ENCODE measurements at regions not wholly inside any gene's neighbourhood (a gene's known extent, or its start where the extent isn't known, plus 50 kb on each side); places are given as distances from the start of the nearest gene placed in this dataset.
A peak's percentile ranks its signal among the peaks of the same experiment; 100 is the strongest.

DNA sequence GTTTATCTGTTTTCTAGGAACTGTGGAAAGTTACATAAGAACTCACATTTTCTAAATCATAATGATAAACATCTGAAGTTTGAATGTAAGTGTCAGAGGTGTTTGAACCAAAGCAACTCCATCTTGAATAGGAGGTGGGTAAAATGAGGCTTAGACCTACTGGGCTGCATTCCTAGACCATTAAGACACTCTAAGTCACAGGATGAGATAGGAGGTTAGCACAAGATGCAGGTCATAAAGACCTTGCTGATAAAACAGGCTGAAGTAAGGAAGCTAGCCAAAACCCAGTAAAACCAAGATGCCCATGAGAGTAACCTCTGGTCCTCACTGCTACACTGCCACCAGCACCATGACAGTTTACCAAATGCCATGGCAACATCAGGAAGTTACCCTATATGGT, 297.7 kb upstream of the POU5F2 start:
- Histone ChIP-seq H3K9me3 (no peaks in the 10 kb centered on the region), H3K36me3 (peaks cover 6% of the 10 kb centered on the region), H3K27me3 (no peaks in the 10 kb centered on the region), H3K4me1 (no peaks in the 10 kb centered on the region), H3K4me3 (no peak overlapping the region), H3K27ac (no peak overlapping the region)
- intact Hi-C loops (cut with DNase I): no loop called here
- DNase-seq (no peak), ATAC-seq (no peak)
- no peak for TF ChIP-seq CTCF (IDR thresholded peaks at IDR 0.05)

DNA sequence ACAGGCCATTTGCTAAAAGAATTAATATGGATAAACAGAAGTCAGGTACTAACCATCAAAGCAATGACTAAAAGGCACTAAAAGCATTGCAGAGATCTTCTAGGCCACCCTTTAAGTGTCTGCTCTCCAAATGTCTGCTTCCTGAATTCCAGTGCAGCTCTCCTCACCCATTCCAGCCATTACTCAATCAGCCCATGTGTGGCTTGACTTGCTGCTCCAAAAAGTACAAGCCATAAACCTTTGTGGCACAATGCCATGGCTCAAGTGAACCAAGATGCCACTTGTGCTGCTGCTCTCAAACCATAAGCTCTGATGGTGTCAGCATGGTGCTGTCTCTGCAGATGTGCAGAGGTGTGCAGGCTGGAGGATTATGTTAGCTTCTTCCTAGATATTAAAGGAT, 290.2 kb upstream of the POU5F2 start:
- intact Hi-C loops (cut with DNase I): no loop called here
- TF ChIP-seq CTCF (IDR thresholded peaks at IDR 0.05): no peak
- H3K27ac ChIP-seq: no peak overlapping the region
- H3K4me3 ChIP-seq: no peak overlapping the region
- ATAC-seq: peak; percentile 81
- DNase-seq: no peak
- no peaks in the 10 kb centered on the region for H3K4me1 ChIP-seq
- H3K9me3 ChIP-seq: no peaks in the 10 kb centered on the region
- H3K36me3 ChIP-seq: peaks cover 3% of the 10 kb centered on the region
- H3K27me3 ChIP-seq: no peaks in the 10 kb centered on the region

DNA sequence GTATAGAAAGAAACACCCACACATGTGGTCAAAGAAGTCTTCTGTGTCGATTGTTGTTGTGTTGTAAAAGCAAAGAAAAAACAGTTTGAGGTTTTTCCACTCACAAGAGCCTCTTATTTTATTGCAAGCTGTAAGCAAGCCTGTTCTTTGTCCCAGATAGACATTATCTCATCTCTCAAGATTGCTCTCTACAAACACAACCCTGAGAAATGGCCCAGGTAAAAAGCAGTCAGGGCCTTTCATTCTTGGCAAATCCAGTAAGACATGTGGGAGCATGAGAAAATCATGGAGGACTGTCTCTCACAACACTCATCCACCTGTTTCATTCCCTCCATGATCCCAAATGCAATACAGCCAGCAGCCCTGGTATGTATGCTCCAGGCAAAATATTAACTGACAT, 286.6 kb upstream of the POU5F2 start:
- intact Hi-C loops (cut with DNase I): no loop called here
- no peaks in the 10 kb centered on the region for H3K27me3 ChIP-seq
- H3K27ac ChIP-seq: no peak overlapping the region
- no peak overlapping the region for H3K4me3 ChIP-seq
- no peaks in the 10 kb centered on the region for H3K9me3 ChIP-seq
- no peak for TF ChIP-seq CTCF (IDR thresholded peaks at IDR 0.05)
- H3K4me1 ChIP-seq: no peaks in the 10 kb centered on the region
- ATAC-seq (no peak), DNase-seq (no peak)
- H3K36me3 ChIP-seq: no peaks in the 10 kb centered on the region

- no peaks in the 10 kb centered on the region for H3K9me3 ChIP-seq
- DNase-seq: no peak
- no peak for ATAC-seq
- TF ChIP-seq CTCF (IDR thresholded peaks at IDR 0.05): no peak
- intact Hi-C loops (cut with DNase I): no loop called here
- H3K4me1 ChIP-seq: no peaks in the 10 kb centered on the region
- H3K4me3 ChIP-seq: no peak overlapping the region
- H3K36me3 ChIP-seq: no peaks in the 10 kb centered on the region
- no peak overlapping the region for H3K27ac ChIP-seq
- H3K27me3 ChIP-seq: no peaks in the 10 kb centered on the region
Observed at GRCh38 chr5:94027145-94027544, 285.7 kb upstream of the POU5F2 start.

DNA sequence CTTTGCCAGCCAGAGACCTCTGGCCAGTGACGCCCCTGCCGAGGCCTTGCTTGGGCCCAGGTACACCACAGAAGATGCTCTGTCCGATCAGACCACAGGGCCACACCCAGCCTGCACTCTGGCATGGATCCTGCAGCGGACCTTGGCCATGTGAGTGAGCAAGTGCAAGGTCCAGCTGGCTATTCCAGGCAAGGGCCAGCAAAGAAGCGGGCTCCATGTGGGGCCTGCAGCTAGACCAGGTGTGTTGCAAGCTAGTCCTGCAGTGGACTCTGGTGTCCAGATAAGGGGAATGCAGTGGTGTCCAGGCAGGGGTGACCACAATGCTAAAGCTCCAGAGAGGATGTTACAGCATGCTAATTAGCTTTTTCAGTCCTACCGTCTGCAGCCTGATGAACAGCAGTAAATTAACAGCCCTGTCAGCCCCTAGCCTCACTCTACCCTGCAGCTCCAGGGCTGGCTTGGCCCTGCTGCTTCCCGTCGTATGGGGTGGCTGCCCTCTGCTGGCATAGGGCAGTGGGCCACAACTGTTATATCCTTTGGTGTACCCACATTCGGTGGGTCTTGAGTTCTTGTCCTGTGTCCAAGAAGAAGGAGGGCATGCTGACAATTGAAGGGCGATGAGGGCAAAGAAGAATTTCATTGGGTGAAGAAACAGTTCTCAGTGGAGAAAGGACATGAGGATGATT, 284.5 kb upstream of the POU5F2 start:
- Histone ChIP-seq H3K4me1 (no peaks in the 10 kb centered on the region), H3K4me3 (no peak overlapping the region), H3K27ac (no peak overlapping the region), H3K36me3 (no peaks in the 10 kb centered on the region), H3K9me3 (no peaks in the 10 kb centered on the region), H3K27me3 (no peaks in the 10 kb centered on the region)
- DNase-seq: no peak
- intact Hi-C loops (cut with DNase I): no loop called here
- ATAC-seq: peak; percentile 30
- TF ChIP-seq CTCF (IDR thresholded peaks at IDR 0.05): no peak

DNA sequence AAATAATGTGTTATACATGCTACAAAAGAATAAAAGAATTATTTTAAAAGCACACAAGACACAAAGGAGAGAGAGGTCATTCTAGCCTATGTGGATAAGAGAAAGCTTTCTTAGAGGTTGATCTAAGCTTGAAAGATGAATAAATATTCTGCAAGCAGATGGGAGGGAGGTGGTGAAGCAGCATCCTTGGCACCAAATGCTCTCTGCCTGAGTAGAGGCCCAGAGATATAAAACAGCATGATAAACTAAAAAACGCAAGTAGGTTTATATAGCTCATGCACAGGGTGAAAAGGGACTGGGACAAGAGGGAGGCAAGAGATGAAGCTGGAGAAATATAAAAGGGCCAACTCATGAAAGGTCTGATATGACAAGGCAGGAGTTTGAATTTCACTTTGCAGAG, 283.2 kb upstream of the POU5F2 start:
- H3K36me3 ChIP-seq: no peaks in the 10 kb centered on the region
- no peak overlapping the region for H3K4me3 ChIP-seq
- DNase-seq: no peak
- no peak for ATAC-seq
- no peak for TF ChIP-seq CTCF (IDR thresholded peaks at IDR 0.05)
- H3K27ac ChIP-seq: no peak overlapping the region
- no peaks in the 10 kb centered on the region for H3K9me3 ChIP-seq
- intact Hi-C loops (cut with DNase I): no loop called here
- H3K4me1 ChIP-seq: no peaks in the 10 kb centered on the region
- no peaks in the 10 kb centered on the region for H3K27me3 ChIP-seq

Data from upper lobe of right lung (tissue), 1 donor.